Epithelial cell of proximal tubule (primary cell): ENCODE measurements at regions not wholly inside any gene's neighbourhood (a gene's known extent, or its start where the extent isn't known, plus 50 kb on each side); places are given as distances from the start of the nearest gene placed in this dataset.
A peak's percentile ranks its signal among the peaks of the same experiment; 100 is the strongest.

Source experiments
- DNase-seq: peaks from one replicate; pipeline ENCODE4 v3.0.0-alpha.2; 2011; ENCODE audit warnings: low read depth
- H3K4me3 ChIP-seq: 2 replicates; pipeline ENCODE4 v1.5.1; 2011; ENCODE audit warnings: low read depth, mild to moderate bottlenecking, low read length
- TF ChIP-seq, protein P1 (sequence below): conservative IDR thresholded peaks from 2 replicates; pipeline ENCODE4 v1.5.1; 2012; ENCODE audit warnings: low read depth, mild to moderate bottlenecking, low read length

DNA sequence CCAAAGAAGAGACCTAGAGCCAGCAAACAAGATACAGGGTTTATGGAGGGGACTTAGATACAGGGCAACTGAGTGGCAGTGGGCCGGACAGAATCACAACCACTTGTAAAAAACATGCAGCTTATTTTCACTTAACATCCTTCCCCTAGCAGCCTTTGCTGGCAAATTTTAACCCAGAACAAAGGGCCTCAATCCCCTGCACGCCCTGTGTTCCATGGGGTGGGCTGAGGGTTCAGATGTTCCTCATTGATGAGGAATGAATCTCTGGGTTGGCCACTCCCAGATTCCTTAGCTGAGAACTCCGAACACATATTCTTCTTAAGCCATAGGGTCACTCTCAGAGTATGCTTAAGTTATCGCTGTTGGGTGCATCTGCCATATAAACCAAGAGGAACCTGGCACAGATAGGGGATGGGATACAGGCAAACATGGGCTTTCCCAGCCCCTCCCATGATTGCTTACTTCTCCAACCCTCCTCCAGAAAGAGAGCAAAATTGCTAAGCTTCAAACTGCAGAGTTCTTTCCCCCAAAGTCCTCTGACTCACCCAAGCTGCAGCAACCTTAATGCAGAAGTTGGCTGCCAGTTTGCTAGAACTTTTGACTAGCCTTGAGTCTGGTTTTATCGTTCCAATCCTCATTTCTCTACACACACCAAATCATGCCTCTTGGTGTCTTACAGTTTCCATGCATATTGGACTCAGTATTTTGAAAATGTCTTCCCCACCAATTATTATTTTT is 146.9 kb downstream of the CD47 start:
- no peak for DNase-seq
- H3K4me3 ChIP-seq, result no peak overlapping the region
- TF ChIP-seq, protein P1, sequence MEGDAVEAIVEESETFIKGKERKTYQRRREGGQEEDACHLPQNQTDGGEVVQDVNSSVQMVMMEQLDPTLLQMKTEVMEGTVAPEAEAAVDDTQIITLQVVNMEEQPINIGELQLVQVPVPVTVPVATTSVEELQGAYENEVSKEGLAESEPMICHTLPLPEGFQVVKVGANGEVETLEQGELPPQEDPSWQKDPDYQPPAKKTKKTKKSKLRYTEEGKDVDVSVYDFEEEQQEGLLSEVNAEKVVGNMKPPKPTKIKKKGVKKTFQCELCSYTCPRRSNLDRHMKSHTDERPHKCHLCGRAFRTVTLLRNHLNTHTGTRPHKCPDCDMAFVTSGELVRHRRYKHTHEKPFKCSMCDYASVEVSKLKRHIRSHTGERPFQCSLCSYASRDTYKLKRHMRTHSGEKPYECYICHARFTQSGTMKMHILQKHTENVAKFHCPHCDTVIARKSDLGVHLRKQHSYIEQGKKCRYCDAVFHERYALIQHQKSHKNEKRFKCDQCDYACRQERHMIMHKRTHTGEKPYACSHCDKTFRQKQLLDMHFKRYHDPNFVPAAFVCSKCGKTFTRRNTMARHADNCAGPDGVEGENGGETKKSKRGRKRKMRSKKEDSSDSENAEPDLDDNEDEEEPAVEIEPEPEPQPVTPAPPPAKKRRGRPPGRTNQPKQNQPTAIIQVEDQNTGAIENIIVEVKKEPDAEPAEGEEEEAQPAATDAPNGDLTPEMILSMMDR, result no peak

DNA sequence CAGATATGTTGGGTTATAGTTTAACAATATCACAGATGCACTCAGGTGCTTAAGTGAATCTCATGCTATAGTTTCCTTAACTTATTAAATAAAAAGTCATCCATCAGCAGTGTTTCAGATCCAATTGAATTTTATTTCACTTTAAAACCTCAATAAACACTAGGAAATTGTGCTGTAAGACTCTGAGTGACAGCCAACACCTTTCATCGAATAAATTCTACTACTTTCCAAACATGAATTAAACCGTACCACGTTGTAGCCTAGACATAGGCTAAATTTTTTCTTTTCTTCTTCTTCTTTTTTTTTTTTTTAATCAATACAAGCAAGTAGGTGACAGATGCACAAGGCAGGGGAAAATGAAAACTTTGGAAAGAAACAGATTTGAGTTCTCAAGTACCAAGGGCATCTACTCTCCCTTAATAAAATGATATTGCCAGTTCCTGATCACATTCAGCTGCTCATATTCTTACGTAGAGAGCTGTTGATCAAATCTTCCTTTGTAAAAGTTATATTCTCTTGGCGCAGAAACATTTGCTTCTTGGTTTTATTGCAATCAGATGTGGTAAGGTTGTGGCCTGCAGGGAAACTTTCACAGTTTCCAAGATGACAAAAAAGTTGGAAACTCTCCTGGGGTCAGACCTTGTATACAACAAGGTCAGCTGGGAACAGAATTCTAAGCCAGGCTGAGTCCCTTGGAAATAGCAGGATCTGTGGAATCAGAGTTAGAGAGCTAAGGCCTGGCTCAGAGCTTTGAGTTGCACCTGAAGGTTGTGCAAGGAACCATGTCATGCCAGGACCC is 147.7 kb downstream of the CD47 start:
- no peak for DNase-seq

DNA sequence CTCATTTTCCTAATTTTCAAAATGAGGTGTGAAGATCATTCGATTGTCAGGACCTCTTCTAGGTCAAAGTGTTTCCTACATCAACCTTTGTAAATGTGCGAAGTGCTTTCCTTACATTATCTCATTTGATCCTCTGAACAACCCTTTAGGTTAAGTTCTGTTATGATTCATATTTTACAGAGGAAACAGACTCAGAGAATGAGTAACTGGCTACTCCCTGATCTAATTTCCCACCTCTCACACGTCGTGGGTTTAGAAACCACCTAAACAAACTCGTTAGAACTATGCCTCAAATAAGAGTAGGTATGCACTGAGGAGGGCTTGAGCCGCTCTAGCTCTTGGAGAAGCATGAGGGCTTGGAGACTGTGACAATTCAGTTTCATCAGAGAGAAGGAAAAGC is 148.6 kb downstream of the CD47 start:
- H3K4me3 ChIP-seq, result no peak overlapping the region
- DNase-seq, result no peak
- TF ChIP-seq, protein P1, result no peak

More for the DNA sequence above, 147.7 kb downstream of the CD47 start:
- TF ChIP-seq, protein P1, result no peak
- H3K4me3 ChIP-seq, result no peak overlapping the region

DNA sequence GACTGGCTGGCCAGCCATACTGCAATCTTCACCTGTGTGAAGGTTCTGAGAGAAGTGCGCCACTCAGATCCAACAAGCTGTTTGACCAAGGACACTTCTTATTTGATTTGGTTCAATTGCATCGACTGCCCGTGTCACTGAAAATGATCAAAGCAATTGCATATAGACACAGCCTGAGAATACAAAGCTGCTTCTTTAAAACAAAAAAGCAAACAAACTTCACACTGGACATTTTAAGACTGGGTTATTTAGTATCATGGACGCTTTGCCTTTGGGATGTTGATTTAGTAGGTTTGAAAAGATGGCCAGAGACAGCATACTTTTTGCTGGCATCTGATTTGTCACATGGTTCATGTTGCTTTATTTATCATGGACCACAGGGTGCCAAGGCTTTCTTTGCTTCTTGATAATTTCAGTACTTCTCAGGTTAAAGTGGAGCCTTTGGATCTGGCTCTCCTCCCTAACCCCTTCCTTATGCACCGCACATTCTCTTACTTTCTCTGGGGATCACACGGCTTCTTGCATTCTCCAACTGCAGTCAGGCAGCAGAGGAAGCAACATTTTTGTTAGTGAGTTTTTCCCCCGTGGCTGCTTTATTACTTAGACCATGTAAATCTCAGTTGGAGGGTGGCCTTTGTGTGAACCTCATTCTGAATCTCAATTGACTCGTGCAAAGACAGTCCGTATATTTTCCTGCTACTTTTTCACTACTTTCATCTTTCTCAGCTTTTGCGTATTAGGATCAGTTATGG is 151.0 kb downstream of the CD47 start:
- DNase-seq, result no peak
- TF ChIP-seq, protein P1, result no peak
- H3K4me3 ChIP-seq, result no peak overlapping the region

DNA sequence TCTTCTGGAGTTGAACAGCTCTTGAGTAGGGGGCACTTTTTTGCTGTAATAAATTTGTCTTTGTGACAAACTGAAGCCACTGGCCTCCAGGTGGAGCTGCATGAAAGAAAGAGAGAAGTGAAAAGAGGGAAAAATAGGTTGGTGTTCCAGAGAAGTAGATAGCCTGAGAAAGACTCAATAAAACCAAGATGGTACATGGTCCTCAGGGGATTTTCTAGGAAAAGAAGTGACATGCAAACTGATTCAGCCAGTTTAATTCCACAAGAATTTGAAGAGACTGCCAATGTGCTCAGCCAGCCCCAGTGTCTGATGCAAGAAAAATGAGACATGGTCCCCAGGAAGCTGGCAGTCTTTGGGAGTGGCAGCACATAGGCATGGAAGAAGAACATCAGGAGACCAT is 152.7 kb downstream of the CD47 start:
- no peak overlapping the region for H3K4me3 ChIP-seq
- no peak for DNase-seq
- TF ChIP-seq, protein P1, result peak; percentile 76

DNA sequence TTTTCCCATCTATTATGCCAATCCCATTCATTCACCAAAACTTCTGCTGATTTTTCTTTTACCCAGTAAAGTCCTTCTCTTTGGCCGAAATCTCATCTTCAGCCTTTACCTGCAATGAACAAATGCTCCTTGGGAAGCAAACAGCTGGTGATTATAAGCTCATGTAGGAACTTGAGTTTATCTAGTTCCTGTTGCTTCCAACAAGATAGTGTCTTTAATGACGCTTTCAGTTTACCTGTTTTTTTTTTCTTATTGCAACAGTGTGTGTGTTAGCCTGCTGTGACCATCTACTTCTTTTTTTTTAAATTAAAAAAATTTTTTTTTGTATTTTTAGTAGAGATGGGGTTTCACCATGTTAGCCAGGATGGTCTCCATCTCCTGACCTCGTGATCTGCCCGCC is 156.0 kb downstream of the CD47 start:
- no peak for DNase-seq
- TF ChIP-seq, protein P1, result no peak
- no peak overlapping the region for H3K4me3 ChIP-seq
